SK-N-SH (cell line): ENCODE measurements at regions not wholly inside any gene's neighbourhood (a gene's known extent, or its start where the extent isn't known, plus 50 kb on each side); places are given as distances from the start of the nearest gene placed in this dataset.

Experiments used
- EP300 ChIP-seq, 2 experiments: IDR thresholded peaks; 2 replicates each; pipeline versions ENCODE4 v1.4.0 to v1.6.1; 2012; ENCODE audit warnings: borderline replicate concordance in 1 of 2, low read depth in 1 of 2, low read length in 1 of 2
- FOSL2 ChIP-seq: IDR thresholded peaks from 2 replicates; pipeline ENCODE4 v1.4.0; 2012; ENCODE audit warnings: low read depth, mild to moderate bottlenecking, moderate library complexity, borderline replicate concordance
- GABPA ChIP-seq: IDR thresholded peaks from 2 replicates; pipeline ENCODE4 v1.4.0; 2012; ENCODE audit warnings: low read depth, mild to moderate bottlenecking
- NFIC ChIP-seq: IDR thresholded peaks from 2 replicates; pipeline ENCODE4 v1.4.0; 2012; ENCODE audit warnings: borderline replicate concordance
- POLR2AphosphoS5 ChIP-seq: IDR thresholded peaks from 2 replicates; pipeline ENCODE4 v1.6.1; 2012; ENCODE audit warnings: low read depth, low read length
- RAD21 ChIP-seq: IDR thresholded peaks from 2 replicates; pipeline ENCODE4 v1.6.1; 2012; ENCODE audit warnings: mild to moderate bottlenecking, low read length
- RFX5 ChIP-seq: IDR thresholded peaks from 2 replicates; pipeline ENCODE4 v1.6.1; 2012; ENCODE audit warnings: mild to moderate bottlenecking, improper control_type of control experiment, low read length
- SIN3A ChIP-seq: IDR thresholded peaks from 2 replicates; pipeline ENCODE4 v1.6.1; 2012; ENCODE audit warnings: low read depth, mild to moderate bottlenecking, low read length, moderate library complexity, borderline replicate concordance
- SMC3 ChIP-seq: IDR thresholded peaks from 2 replicates; pipeline ENCODE4 v1.6.1; 2012; ENCODE audit warnings: low read depth, low read length, improper control_type of control experiment
- TF ChIP-seq, protein P1 (sequence below): fragments of 200-600 bp; sonication (generic); IDR thresholded peaks from 2 replicates; pipeline ENCODE4 v1.6.1; 2017; ENCODE audit warnings: antibody characterized with exemption, mild to moderate bottlenecking, moderate library complexity
- TF ChIP-seq, protein P2 (sequence below): IDR thresholded peaks from 2 replicates; pipeline ENCODE4 v1.6.1; 2012; ENCODE audit warnings: mild to moderate bottlenecking, low read depth, low read length, moderate library complexity
- TF ChIP-seq, protein P3 (sequence below): IDR thresholded peaks from 2 replicates; pipeline ENCODE4 v1.4.0; 2012; ENCODE audit warnings: low read depth
- TF ChIP-seq, protein P4 (sequence below): IDR thresholded peaks from 2 replicates; pipeline ENCODE4; 2012

DNA sequence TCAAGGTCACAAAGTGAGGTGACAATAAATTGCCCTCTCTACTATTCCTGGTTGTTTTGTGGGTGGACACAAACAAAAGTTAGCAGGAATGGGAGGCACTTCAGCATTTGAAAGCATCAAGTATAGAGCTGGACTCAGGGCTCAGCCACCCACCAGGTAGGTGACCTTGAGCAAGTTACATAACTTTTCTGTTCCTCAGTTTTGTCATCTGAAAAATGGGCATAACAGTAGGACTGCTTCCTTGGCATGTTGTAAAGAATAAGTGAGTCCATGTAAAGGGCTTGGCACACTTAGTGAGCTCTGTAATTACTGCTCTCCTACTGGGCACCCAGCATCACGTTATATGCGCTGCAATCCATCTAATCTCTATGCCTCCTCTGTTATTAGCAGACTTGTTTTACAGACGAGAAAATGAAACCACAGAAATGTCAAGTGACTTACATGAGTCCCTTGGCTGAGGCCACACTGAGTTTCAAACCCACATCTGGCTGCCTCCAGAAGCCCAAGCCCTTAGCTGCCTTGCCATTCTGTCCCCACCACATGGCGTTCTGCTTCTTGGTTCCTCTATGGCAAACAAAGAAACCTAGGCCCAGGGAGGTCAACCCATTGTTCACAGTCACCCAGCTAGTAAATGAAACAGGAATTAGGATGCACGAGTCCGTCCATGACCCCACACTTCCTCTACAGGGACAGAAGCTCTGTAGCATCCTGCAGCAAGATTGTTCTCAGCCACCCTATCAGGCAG is 63.2 kb upstream of the SLC24A4 start:
- TF ChIP-seq, protein P1, sequence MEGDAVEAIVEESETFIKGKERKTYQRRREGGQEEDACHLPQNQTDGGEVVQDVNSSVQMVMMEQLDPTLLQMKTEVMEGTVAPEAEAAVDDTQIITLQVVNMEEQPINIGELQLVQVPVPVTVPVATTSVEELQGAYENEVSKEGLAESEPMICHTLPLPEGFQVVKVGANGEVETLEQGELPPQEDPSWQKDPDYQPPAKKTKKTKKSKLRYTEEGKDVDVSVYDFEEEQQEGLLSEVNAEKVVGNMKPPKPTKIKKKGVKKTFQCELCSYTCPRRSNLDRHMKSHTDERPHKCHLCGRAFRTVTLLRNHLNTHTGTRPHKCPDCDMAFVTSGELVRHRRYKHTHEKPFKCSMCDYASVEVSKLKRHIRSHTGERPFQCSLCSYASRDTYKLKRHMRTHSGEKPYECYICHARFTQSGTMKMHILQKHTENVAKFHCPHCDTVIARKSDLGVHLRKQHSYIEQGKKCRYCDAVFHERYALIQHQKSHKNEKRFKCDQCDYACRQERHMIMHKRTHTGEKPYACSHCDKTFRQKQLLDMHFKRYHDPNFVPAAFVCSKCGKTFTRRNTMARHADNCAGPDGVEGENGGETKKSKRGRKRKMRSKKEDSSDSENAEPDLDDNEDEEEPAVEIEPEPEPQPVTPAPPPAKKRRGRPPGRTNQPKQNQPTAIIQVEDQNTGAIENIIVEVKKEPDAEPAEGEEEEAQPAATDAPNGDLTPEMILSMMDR = no peak
- no peak for TF ChIP-seq POLR2AphosphoS5
- TF ChIP-seq FOSL2 = no peak
- TF ChIP-seq RFX5 = no peak
- no peak for TF ChIP-seq SIN3A
- TF ChIP-seq NFIC = no peak
- no peak for TF ChIP-seq RAD21
- TF ChIP-seq SMC3 = no peak
- TF ChIP-seq GABPA = no peak
- TF ChIP-seq, protein P2, sequence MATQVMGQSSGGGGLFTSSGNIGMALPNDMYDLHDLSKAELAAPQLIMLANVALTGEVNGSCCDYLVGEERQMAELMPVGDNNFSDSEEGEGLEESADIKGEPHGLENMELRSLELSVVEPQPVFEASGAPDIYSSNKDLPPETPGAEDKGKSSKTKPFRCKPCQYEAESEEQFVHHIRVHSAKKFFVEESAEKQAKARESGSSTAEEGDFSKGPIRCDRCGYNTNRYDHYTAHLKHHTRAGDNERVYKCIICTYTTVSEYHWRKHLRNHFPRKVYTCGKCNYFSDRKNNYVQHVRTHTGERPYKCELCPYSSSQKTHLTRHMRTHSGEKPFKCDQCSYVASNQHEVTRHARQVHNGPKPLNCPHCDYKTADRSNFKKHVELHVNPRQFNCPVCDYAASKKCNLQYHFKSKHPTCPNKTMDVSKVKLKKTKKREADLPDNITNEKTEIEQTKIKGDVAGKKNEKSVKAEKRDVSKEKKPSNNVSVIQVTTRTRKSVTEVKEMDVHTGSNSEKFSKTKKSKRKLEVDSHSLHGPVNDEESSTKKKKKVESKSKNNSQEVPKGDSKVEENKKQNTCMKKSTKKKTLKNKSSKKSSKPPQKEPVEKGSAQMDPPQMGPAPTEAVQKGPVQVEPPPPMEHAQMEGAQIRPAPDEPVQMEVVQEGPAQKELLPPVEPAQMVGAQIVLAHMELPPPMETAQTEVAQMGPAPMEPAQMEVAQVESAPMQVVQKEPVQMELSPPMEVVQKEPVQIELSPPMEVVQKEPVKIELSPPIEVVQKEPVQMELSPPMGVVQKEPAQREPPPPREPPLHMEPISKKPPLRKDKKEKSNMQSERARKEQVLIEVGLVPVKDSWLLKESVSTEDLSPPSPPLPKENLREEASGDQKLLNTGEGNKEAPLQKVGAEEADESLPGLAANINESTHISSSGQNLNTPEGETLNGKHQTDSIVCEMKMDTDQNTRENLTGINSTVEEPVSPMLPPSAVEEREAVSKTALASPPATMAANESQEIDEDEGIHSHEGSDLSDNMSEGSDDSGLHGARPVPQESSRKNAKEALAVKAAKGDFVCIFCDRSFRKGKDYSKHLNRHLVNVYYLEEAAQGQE = no peak
- TF ChIP-seq, protein P3, sequence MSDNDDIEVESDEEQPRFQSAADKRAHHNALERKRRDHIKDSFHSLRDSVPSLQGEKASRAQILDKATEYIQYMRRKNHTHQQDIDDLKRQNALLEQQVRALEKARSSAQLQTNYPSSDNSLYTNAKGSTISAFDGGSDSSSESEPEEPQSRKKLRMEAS = no peak
- no peak for TF ChIP-seq EP300 (IDR thresholded peaks at IDR 0.05; ENCODE audit: borderline replicate concordance in 1 of 2, low read depth in 1 of 2, low read length in 1 of 2)
- TF ChIP-seq, protein P4, sequence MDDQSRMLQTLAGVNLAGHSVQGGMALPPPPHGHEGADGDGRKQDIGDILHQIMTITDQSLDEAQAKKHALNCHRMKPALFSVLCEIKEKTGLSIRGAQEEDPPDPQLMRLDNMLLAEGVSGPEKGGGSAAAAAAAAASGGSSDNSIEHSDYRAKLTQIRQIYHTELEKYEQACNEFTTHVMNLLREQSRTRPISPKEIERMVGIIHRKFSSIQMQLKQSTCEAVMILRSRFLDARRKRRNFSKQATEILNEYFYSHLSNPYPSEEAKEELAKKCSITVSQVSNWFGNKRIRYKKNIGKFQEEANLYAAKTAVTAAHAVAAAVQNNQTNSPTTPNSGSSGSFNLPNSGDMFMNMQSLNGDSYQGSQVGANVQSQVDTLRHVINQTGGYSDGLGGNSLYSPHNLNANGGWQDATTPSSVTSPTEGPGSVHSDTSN = no peak
